Peyer's patch (tissue), 4 donors: ENCODE measurements at regions not wholly inside any gene's neighbourhood (a gene's known extent, or its start where the extent isn't known, plus 50 kb on each side); places are given as distances from the start of the nearest gene placed in this dataset.

ENCODE experiments used
- CTCF ChIP-seq, 6 experiments: fragments of 450-650 bp in 4 of 6; fragments of 200-600 bp in 2 of 6; sonication (generic) in 1 of 6; IDR thresholded peaks; one replicate each; pipeline ENCODE4 v1.5.1; 2017 to 2019; ENCODE audit warnings: antibody characterized with exemption in 6 of 6, mild to moderate bottlenecking in 3 of 6, moderate library complexity in 1 of 6
- POLR2A ChIP-seq, 2 donors: fragments of 450-650 bp; IDR thresholded peaks; one replicate each; pipeline ENCODE4 v1.5.1; 2017; ENCODE audit warnings: antibody characterized with exemption in 2 of 2, mild to moderate bottlenecking in 2 of 2, moderate library complexity in 2 of 2

- TF ChIP-seq CTCF (IDR thresholded peaks at IDR 0.05) (no peak), POLR2A (IDR thresholded peaks at IDR 0.05) (no peak)
Measured at GRCh38 chr4:159966746-159967145, 863.9 kb downstream of the RAPGEF2 start.
